HG02943 (cell line): ENCODE measurements at regions not wholly inside any gene's neighbourhood (a gene's known extent, or its start where the extent isn't known, plus 50 kb on each side); places are given as distances from the start of the nearest gene placed in this dataset.

Source experiments
- ATAC-seq: cut with Tn5 transposase; IDR thresholded peaks from one replicate; pipeline ENCODE4 v1.9.1; 2021; ENCODE audit warnings: mild to moderate bottlenecking, low read depth, moderate library complexity; ENCODE audit not compliant: unreplicated experiment

- no peak for ATAC-seq
Observed at GRCh38 chr1:213371847-213372619, 321.0 kb downstream of the RPS6KC1 start.

DNA sequence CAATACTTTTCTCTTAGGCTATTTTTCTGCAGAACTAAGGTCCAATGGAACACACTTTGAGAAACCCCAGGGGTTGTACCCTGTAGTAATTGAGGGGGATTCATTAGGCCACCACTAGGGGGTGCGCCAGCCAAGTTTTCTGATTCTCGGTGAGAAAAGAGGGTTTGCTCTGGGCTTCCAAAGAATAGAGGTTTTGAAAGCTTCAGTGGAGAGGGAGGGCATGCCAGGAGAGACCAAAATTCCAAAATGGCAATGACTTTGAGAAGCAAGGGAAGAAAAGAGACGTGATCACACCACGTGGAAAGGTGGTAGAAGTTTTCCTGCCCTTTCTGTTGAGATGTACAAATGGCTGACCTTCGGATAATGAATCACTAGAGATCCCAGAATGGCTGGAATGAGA is 323.3 kb downstream of the RPS6KC1 start:
- ATAC-seq, result peak; percentile 60

- ATAC-seq, result no peak
Observed at GRCh38 chr1:213375002-213375401, 324.0 kb downstream of the RPS6KC1 start.

DNA sequence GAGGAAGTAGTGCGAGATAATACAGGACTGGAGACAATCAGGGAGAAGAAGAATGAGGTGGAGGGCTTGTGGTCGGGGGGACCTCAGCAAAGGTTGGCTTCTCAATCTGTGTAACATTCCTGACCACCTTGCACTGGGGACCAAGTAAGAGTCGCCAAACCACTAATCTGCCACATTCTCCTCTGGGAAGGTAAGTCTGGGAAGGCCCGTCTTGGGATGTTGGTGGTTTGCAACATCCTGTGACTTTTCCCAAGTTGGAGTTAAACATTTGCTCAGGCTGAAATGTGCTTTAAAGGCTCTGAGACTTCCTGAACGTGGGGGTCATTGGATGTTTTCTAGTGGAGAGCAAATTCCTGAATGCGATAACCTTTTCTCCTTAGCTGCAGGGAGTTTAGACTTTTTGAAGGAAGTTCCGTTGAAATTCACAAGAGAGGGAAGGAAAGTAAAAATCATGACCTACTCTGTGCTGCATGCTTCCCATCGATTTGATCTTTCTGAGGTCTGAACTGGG is 325.9 kb downstream of the RPS6KC1 start:
- ATAC-seq, result no peak

DNA sequence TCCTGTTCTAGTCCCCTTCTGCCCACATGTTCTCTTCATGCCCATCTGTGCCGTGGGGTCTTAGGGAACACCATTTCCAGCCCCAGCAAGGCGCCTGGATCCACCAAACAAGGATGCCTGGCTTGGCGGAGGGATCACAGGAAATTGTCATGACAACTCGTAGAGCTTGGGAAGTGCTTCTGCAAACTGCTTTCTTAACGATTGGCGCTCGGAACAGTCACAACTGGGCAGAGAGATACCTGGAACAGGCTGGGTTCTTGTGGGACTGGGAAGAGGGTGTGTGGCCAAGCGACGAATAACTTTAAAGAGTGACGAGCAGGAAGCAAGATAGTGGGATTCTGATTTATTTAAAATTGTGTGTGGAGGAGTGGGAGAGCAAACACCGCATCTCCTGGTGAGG is 329.8 kb downstream of the RPS6KC1 start:
- no peak for ATAC-seq

- no peak for ATAC-seq
Observed at GRCh38 chr1:213381572-213382084, 330.6 kb downstream of the RPS6KC1 start.

DNA sequence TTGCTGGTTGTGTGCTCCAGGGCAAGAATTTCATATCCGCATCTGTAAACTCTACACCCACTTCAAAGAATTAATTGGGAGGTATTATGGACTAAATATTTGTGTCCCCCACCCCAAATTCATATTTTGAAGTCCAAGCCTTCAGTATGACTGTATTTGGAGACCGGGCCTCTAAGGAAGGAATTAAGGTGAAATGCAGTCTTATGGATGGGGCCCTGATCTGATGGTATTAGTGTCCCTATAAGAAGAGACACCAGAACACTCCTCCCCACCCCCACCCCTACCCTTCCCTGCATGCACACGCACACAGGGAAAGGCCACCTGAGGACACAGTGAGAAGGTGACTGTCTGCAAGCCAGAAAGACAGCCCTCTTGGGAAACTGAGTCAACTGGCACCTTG is 332.4 kb downstream of the RPS6KC1 start:
- ATAC-seq, result no peak

DNA sequence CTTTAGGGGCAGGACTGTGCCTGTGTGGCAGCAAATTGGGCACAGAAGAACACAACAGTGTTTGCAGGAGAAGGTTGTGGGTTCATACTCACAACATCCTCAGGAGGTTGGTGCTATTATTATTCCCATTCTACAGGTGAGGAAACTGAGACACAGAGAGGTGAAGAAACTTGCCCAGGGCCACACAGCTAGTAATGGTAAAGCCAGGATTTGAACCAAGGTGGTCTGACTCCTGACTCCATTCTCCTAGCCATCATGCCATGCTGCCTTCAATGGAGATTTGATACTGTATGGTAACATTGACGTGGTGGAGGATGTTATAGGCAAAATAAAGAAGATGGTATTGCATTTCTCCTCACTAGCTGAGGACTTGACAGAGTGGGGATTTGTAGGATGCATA is 334.2 kb downstream of the RPS6KC1 start:
- ATAC-seq, result no peak

DNA sequence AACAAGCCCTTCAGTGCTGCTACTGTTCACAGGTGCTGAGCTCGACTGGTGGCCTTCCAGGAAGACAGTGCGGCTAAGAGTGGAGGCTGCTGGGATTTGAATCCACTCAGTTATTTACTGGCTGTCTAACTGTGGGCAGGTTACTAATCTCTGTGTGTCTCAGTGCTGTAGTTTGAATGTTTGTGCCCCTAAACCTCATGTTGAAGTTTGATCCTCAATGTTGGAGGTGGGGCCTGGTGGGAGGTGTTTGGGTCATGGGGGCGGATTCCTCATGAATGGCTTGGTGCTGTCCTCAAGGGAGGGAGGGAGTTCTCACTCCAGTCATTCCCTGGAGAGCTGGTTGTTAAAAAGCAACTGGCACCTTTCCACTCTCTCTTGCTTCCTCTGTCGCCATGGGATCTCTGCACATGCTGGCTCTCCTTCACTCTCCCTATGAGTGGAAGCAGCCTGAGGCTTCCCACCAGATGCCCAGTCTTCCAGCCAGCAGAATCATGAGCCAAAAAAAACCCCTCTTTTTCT is 334.8 kb downstream of the RPS6KC1 start:
- ATAC-seq, result no peak

- ATAC-seq, result no peak
Observed at GRCh38 chr1:213387380-213388015, 336.5 kb downstream of the RPS6KC1 start.

DNA sequence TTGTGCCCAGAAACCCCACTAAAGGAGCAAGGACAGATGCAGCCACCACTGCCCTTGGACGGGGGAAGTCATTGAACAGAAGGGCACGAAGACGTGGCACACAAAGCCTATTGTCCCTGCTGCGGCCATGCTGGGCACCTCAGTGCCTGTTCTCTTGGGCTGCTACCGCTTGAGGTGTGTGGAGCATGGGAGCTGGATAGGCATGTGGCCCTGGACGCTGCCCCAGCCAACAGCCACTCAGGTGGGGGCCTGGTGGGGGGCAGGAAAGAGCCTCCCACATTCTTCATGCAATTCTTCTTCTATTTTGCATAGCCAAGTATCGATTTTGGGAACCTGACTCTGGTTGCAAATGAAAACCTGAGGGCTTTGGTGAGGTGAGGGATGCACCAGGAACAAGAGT is 337.2 kb downstream of the RPS6KC1 start:
- no peak for ATAC-seq

DNA sequence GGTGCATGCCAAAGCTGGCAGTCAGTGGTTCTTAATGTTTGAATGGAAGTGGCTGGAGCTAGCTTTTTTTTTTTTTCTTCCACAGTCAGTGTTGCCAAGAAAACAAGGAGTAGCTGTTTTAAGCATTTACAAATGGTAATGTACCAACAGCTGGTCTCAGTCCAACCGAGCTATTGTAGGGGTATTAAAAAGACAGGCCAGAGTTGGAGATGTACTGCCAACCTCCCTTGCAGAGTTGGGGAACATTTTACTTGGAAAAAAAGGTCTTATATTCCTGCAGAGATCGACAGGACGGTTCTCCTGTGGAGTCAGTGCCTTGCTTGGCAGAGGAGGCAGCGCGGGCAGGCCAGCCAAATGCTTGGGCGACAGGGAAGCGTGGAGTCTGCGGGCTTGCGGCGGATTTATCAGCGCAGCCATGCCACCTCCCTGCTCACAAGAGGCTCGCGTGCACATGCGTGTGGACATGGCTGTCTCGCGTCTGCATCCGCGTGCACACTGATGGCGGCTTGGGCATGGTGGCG is 338.1 kb downstream of the RPS6KC1 start:
- ATAC-seq, result no peak

- ATAC-seq, result no peak
Observed at GRCh38 chr1:213391445-213391844, 340.4 kb downstream of the RPS6KC1 start.

GRCh38 chr1:213393860-213394259 is 342.8 kb downstream of the RPS6KC1 start:
- no peak for ATAC-seq

DNA sequence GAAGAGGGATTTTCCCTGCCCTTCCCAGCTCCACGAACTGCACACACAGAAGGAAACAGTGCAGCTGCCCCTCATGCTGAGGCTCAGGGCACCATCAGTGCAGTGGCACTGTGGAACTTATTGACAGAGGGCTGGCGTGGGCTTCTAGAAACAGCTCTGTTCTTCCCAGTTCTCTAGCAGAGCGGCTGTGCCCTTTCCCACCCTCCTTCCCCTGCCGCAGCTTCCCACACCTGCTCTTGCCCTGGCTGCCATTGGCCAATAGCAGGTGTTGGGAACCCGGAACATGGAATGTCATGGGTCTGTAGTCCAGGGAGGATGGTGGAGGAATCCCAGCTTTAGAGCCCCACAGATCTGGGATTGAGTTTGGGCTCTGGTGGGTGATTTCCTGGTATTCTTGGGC is 343.8 kb downstream of the RPS6KC1 start:
- ATAC-seq, result no peak

- no peak for ATAC-seq
Observed at GRCh38 chr1:213397638-213398037, 346.6 kb downstream of the RPS6KC1 start.

DNA sequence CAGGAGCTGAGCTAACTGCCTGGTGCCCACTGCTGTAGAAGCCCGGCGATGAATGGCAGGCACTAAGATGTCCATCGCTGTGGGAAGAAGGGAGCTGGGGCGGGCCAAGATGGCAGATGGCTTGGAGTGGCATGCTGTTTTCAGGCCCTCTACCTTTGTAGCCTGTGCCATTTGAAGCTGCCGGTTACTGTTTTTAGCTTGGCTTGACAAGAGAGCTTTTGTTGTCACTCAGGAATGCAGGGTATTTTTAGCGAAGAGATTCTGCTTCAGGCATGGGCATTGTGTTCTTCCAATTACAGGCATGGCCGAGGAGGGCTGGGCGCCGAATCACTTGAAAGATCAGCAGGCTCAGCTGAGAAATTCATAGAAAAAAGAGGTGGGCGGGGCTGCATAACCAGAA is 348.7 kb downstream of the RPS6KC1 start:
- ATAC-seq, result no peak

- no peak for ATAC-seq
Observed at GRCh38 chr1:213409208-213409631, 358.2 kb downstream of the RPS6KC1 start.

- ATAC-seq, result no peak
Observed at GRCh38 chr1:213409971-213410370, 358.9 kb downstream of the RPS6KC1 start.

GRCh38 chr1:213414346-213414745 is 363.3 kb downstream of the RPS6KC1 start:
- ATAC-seq, result no peak

GRCh38 chr1:213414911-213415310 is 363.9 kb downstream of the RPS6KC1 start:
- ATAC-seq, result no peak
